Suprapubic skin (tissue), 4 donors: ENCODE measurements at regions not wholly inside any gene's neighbourhood (a gene's known extent, or its start where the extent isn't known, plus 50 kb on each side); places are given as distances from the start of the nearest gene placed in this dataset.

Experiments used
- DNase-seq, 2 donors: peaks; one replicate each; pipeline ENCODE4 v3.0.0-alpha.2; 2019; ENCODE audit warnings: low spot score in 2 of 2
- H3K27ac ChIP-seq: fragments of 200-600 bp; sonication (generic); one replicate; pipeline ENCODE4 v1.5.1; 2019
- H3K27me3 ChIP-seq: fragments of 200-600 bp; sonication (generic); one replicate; pipeline ENCODE4 v1.5.1; 2019
- H3K36me3 ChIP-seq: fragments of 200-600 bp; sonication (generic); one replicate; pipeline ENCODE4 v1.5.1; 2019
- H3K4me1 ChIP-seq: fragments of 200-600 bp; sonication (generic); one replicate; pipeline ENCODE4 v1.5.1; 2019
- H3K4me3 ChIP-seq: fragments of 200-600 bp; sonication (generic); one replicate; pipeline ENCODE4 v1.5.1; 2019; ENCODE audit warnings: mild to moderate bottlenecking
- H3K9me3 ChIP-seq: fragments of 200-600 bp; sonication (generic); one replicate; pipeline ENCODE4 v1.5.1; 2019
- EP300 ChIP-seq: sonication (generic); formaldehyde crosslinking; IDR thresholded peaks from one replicate; pipeline ENCODE4 v1.6.1; 2017; ENCODE audit warnings: antibody characterized with exemption
- POLR2A ChIP-seq, 2 donors: fragments of 450-650 bp; IDR thresholded peaks; one replicate each; pipeline ENCODE4 v1.6.1; 2017; ENCODE audit warnings: antibody characterized with exemption in 2 of 2, mild to moderate bottlenecking in 2 of 2, moderate library complexity in 2 of 2
- POLR2AphosphoS5 ChIP-seq, 3 donors: sonication (generic); formaldehyde crosslinking; IDR thresholded peaks; one replicate each; pipeline ENCODE4 v1.6.1; 2017; ENCODE audit warnings: antibody characterized with exemption in 3 of 3
- WGBS: methylation state at CpG from one replicate; pipeline ENCODE4 v1.1.5; 2018; 5-methylcytosine and 5-hydroxymethylcytosine counted together
- TF ChIP-seq, protein P1 (sequence below), 2 donors: fragments of 200-600 bp in 1 of 2; fragments of 450-650 bp in 1 of 2; sonication (generic) in 1 of 2; IDR thresholded peaks; one replicate each; pipeline ENCODE4 v1.5.1; 2016 to 2019; ENCODE audit warnings: antibody characterized with exemption in 2 of 2, mild to moderate bottlenecking in 1 of 2, moderate library complexity in 1 of 2

- no peak for DNase-seq
- 47% methylated on average over 3 of the region's 3 CpGs for WGBS
Measured at GRCh38 chr2:67733517-67733916, 329.3 kb downstream of the C1D start.

DNA sequence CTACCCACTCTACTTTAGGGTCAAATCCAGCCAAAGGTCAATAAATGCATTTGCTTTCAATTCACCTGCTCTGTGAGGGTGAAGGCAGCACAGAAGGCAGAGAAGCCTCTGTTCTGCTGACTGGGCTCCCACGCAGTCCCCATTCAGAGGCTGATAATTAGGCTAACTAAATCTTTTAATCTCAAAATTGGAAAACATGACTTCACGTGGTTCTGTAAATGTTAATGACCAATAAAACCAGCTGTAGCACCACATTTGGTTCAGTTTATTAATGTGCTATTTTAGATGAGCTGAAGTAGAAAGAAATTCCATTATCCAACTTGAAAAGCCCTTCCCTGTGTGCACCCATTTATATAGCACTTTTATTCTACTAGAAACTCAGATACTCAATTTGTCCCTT lies 310.6 kb downstream of the C1D start:
- H3K27ac ChIP-seq, result no peak overlapping the region

More at GRCh38 chr2:67733517-67733916, 329.3 kb downstream of the C1D start:
- H3K4me3 ChIP-seq, result no peak overlapping the region
- H3K9me3 ChIP-seq, result no peaks in the 10 kb centered on the region
- H3K27me3 ChIP-seq, result peaks cover 2% of the 10 kb centered on the region
- no peak for TF ChIP-seq EP300
- TF ChIP-seq, protein P1, sequence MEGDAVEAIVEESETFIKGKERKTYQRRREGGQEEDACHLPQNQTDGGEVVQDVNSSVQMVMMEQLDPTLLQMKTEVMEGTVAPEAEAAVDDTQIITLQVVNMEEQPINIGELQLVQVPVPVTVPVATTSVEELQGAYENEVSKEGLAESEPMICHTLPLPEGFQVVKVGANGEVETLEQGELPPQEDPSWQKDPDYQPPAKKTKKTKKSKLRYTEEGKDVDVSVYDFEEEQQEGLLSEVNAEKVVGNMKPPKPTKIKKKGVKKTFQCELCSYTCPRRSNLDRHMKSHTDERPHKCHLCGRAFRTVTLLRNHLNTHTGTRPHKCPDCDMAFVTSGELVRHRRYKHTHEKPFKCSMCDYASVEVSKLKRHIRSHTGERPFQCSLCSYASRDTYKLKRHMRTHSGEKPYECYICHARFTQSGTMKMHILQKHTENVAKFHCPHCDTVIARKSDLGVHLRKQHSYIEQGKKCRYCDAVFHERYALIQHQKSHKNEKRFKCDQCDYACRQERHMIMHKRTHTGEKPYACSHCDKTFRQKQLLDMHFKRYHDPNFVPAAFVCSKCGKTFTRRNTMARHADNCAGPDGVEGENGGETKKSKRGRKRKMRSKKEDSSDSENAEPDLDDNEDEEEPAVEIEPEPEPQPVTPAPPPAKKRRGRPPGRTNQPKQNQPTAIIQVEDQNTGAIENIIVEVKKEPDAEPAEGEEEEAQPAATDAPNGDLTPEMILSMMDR (IDR thresholded peaks at IDR 0.05), result peak in 1 of 2 donors; percentile 21
- H3K36me3 ChIP-seq, result no peaks in the 10 kb centered on the region
- H3K4me1 ChIP-seq, result no peaks in the 10 kb centered on the region
- H3K27ac ChIP-seq, result no peak overlapping the region

GRCh38 chr2:67752969-67753368 lies 309.8 kb downstream of the C1D start:
- no peak for DNase-seq
- Histone ChIP-seq H3K4me3 (no peak overlapping the region), H3K36me3 (no peaks in the 10 kb centered on the region), H3K4me1 (no peaks in the 10 kb centered on the region), H3K27ac (no peak overlapping the region), H3K9me3 (no peaks in the 10 kb centered on the region), H3K27me3 (no peaks in the 10 kb centered on the region)
- TF ChIP-seq POLR2A (IDR thresholded peaks at IDR 0.05) (no peak), EP300 (no peak), POLR2AphosphoS5 (IDR thresholded peaks at IDR 0.05) (no peak)
- TF ChIP-seq, protein P1 (IDR thresholded peaks at IDR 0.05), result no peak

More for the DNA sequence above, 310.6 kb downstream of the C1D start:
- no peak for DNase-seq
- Histone ChIP-seq H3K4me1 (no peaks in the 10 kb centered on the region), H3K36me3 (no peaks in the 10 kb centered on the region), H3K27me3 (no peaks in the 10 kb centered on the region), H3K4me3 (no peak overlapping the region), H3K9me3 (no peaks in the 10 kb centered on the region)
- TF ChIP-seq EP300 (no peak), POLR2A (IDR thresholded peaks at IDR 0.05) (no peak), POLR2AphosphoS5 (IDR thresholded peaks at IDR 0.05) (no peak)
- TF ChIP-seq, protein P1 (IDR thresholded peaks at IDR 0.05), result no peak
- WGBS, result 63% methylated on average over 2 of the region's 2 CpGs

- no peak overlapping the region for H3K27ac ChIP-seq
- no peaks in the 10 kb centered on the region for H3K4me1 ChIP-seq
- no peaks in the 10 kb centered on the region for H3K36me3 ChIP-seq
- DNase-seq, result no peak
- no peak overlapping the region for H3K4me3 ChIP-seq
- no peaks in the 10 kb centered on the region for H3K27me3 ChIP-seq
- WGBS, result 79% methylated on average over 11 of the region's 11 CpGs
- TF ChIP-seq POLR2A (IDR thresholded peaks at IDR 0.05), result no peak
- no peak for TF ChIP-seq EP300
- TF ChIP-seq, protein P1 (IDR thresholded peaks at IDR 0.05), result no peak
- TF ChIP-seq POLR2AphosphoS5 (IDR thresholded peaks at IDR 0.05), result no peak
- no peaks in the 10 kb centered on the region for H3K9me3 ChIP-seq
Measured at GRCh38 chr2:67755156-67755882, 307.5 kb downstream of the C1D start.

DNA sequence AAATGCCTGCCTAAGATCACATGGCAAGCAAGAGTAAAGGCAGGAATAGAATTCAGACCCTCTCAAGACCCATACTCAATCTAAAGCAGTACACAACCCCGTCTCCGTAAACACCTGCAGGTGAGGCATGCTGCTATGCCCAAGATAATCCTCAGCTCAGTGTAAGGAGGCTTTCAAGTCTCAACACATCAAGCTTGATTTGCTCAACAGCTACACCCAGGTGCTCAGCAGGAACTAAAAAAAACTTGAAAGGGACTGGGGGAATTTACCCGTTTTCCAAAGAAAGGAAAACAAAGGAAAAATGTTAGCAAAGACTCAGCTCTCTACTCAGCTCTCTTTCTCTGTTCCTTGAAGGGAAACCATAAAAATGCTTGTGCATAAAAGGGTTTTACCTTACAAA lies 301.8 kb downstream of the C1D start:
- WGBS, result 31% methylated on average over 3 of the region's 3 CpGs
- no peak for DNase-seq
- Histone ChIP-seq H3K27me3 (no peaks in the 10 kb centered on the region), H3K36me3 (no peaks in the 10 kb centered on the region), H3K9me3 (no peaks in the 10 kb centered on the region), H3K4me1 (no peaks in the 10 kb centered on the region), H3K27ac (no peak overlapping the region), H3K4me3 (no peak overlapping the region)
- TF ChIP-seq EP300 (no peak), POLR2AphosphoS5 (IDR thresholded peaks at IDR 0.05) (no peak), POLR2A (IDR thresholded peaks at IDR 0.05) (no peak)
- TF ChIP-seq, protein P1 (IDR thresholded peaks at IDR 0.05), result no peak
